ENCODE measurements at regions not wholly inside any gene's neighbourhood (a gene's known extent, or its start where the extent isn't known, plus 50 kb on each side); places are given as distances from the start of the nearest gene placed in this dataset.

GRCh38 chr17:77746393-77746792 is 212.1 kb upstream of the TNRC6C start:
- TF ChIP-seq CTCF (IDR thresholded peaks at IDR 0.05) (no peak), POLR2A (IDR thresholded peaks at IDR 0.05) (no peak)
